NT2/D1 (cell line): ENCODE measurements at regions not wholly inside any gene's neighbourhood (a gene's known extent, or its start where the extent isn't known, plus 50 kb on each side); places are given as distances from the start of the nearest gene placed in this dataset.

Experiments used
- DNase-seq: peaks from one replicate; pipeline ENCODE4 v3.0.0-alpha.2; 2011; ENCODE audit warnings: low read depth, low spot score
- H3K27me3 ChIP-seq: 2 replicates; pipeline ENCODE4 v1.6.0; 2011; ENCODE audit warnings: mild to moderate bottlenecking; ENCODE audit not compliant: insufficient read length, insufficient read depth
- H3K36me3 ChIP-seq: 2 replicates; pipeline ENCODE4 v1.6.1; 2011; ENCODE audit warnings: mild to moderate bottlenecking, low read length, mixed read lengths; ENCODE audit not compliant: insufficient read depth, insufficient read length
- H3K4me1 ChIP-seq: 2 replicates; pipeline ENCODE4 v1.5.1; 2011; ENCODE audit not compliant: insufficient read depth, insufficient read length
- H3K4me3 ChIP-seq: 2 replicates; pipeline ENCODE4 v1.5.1; 2011; ENCODE audit warnings: low read depth; ENCODE audit not compliant: insufficient read length
- H3K9ac ChIP-seq: 2 replicates; pipeline ENCODE4 v1.6.0; 2011; ENCODE audit warnings: low read depth; ENCODE audit not compliant: insufficient read length
- H3K9me3 ChIP-seq: 2 replicates; pipeline ENCODE4 v1.5.1; 2011; ENCODE audit warnings: mild to moderate bottlenecking, low read length; ENCODE audit not compliant: insufficient read depth
- SUZ12 ChIP-seq: IDR thresholded peaks from 2 replicates; pipeline ENCODE4 v1.6.1; 2011; ENCODE audit not compliant: insufficient read length, insufficient read depth; ENCODE audit errors: extremely low read depth
- YY1 ChIP-seq: IDR thresholded peaks from 2 replicates; pipeline ENCODE4 v1.6.1; 2011; ENCODE audit not compliant: insufficient read length, insufficient read depth
- ZNF274 ChIP-seq: IDR thresholded peaks from 2 replicates; pipeline ENCODE4 v1.6.1; 2011; ENCODE audit warnings: mild to moderate bottlenecking, low read depth, low read length

GRCh38 chr2:147061269-147061668, 783.6 kb upstream of the ACVR2A start:
- no peak overlapping the region for H3K4me3 ChIP-seq
- H3K9ac ChIP-seq: no peak overlapping the region
- H3K27me3 ChIP-seq: no peaks in the 10 kb centered on the region
- H3K36me3 ChIP-seq: no peaks in the 10 kb centered on the region
- TF ChIP-seq YY1: no peak
- TF ChIP-seq SUZ12: no peak
- no peak for TF ChIP-seq ZNF274
- no peaks in the 10 kb centered on the region for H3K4me1 ChIP-seq
- H3K9me3 ChIP-seq: no peaks in the 10 kb centered on the region; the same call in 1 of the 2 replicates
- no peak for DNase-seq

- no peaks in the 10 kb centered on the region for H3K36me3 ChIP-seq
- H3K4me3 ChIP-seq: no peak overlapping the region
- H3K9me3 ChIP-seq: no peaks in the 10 kb centered on the region
- no peaks in the 10 kb centered on the region for H3K4me1 ChIP-seq
- no peak for DNase-seq
- no peaks in the 10 kb centered on the region for H3K27me3 ChIP-seq
- no peak overlapping the region for H3K9ac ChIP-seq
- TF ChIP-seq ZNF274: no peak
- no peak for TF ChIP-seq YY1
- TF ChIP-seq SUZ12: no peak
Observed at GRCh38 chr2:147057892-147058490, 786.8 kb upstream of the ACVR2A start.

- H3K9ac ChIP-seq: no peak overlapping the region
- H3K36me3 ChIP-seq: no peaks in the 10 kb centered on the region
- DNase-seq: no peak
- no peaks in the 10 kb centered on the region for H3K27me3 ChIP-seq
- TF ChIP-seq ZNF274 (no peak), YY1 (no peak), SUZ12 (no peak)
- H3K9me3 ChIP-seq: no peaks in the 10 kb centered on the region
- no peak overlapping the region for H3K4me3 ChIP-seq
- H3K4me1 ChIP-seq: no peaks in the 10 kb centered on the region
Observed at GRCh38 chr2:147051814-147052213, 793.0 kb upstream of the ACVR2A start.

DNA sequence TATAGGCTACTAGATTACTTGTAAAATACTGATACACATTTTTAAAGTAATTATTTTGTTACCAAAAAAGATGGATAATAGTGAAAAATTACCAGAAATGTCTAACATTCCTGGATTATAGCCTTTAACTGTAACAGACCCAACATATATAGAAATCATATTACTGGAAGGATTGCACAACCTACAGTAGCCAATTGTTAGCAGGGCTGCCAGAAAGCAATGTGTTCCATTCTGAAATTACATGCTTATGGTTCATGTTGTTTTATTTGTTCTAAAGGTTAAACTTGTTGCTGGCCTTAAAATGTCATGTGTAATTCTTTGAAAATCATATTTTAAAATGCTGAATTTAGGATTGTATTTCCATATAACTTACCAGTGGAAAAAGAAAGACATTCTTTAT, 793.6 kb upstream of the ACVR2A start:
- H3K4me3 ChIP-seq: no peak overlapping the region
- DNase-seq: no peak
- H3K36me3 ChIP-seq: no peaks in the 10 kb centered on the region
- TF ChIP-seq ZNF274 (no peak), SUZ12 (no peak), YY1 (no peak)
- no peak overlapping the region for H3K9ac ChIP-seq
- H3K27me3 ChIP-seq: no peaks in the 10 kb centered on the region
- no peaks in the 10 kb centered on the region for H3K4me1 ChIP-seq
- no peaks in the 10 kb centered on the region for H3K9me3 ChIP-seq

DNA sequence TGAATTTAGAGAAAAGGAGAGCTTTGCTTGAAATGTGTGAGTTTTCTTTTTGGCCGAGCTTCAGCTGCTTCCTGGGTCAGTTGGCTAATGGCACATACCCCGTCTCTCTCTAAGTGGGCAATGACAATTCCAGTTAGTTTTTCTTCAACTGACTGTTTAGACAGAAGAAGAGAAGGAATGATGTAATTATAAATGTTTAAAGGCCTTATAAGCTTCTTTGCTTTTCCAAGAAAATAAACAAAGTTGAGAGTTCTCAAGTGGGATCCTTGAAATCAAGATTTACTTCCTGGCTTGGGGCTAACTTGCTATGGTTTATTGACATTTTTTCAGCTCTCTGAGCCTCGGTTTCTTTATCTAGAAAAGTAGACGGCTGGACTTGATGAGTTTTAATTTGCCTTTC, 794.9 kb upstream of the ACVR2A start:
- no peaks in the 10 kb centered on the region for H3K4me1 ChIP-seq
- H3K9me3 ChIP-seq: no peaks in the 10 kb centered on the region
- TF ChIP-seq YY1 (no peak), ZNF274 (no peak), SUZ12 (no peak)
- no peaks in the 10 kb centered on the region for H3K36me3 ChIP-seq
- no peaks in the 10 kb centered on the region for H3K27me3 ChIP-seq
- no peak overlapping the region for H3K9ac ChIP-seq
- DNase-seq: no peak
- no peak overlapping the region for H3K4me3 ChIP-seq

GRCh38 chr2:147046473-147046872, 798.4 kb upstream of the ACVR2A start:
- Histone ChIP-seq H3K4me3 (no peak overlapping the region), H3K9ac (no peak overlapping the region), H3K4me1 (no peaks in the 10 kb centered on the region), H3K27me3 (no peaks in the 10 kb centered on the region), H3K36me3 (no peaks in the 10 kb centered on the region), H3K9me3 (no peaks in the 10 kb centered on the region)
- TF ChIP-seq YY1 (no peak), SUZ12 (no peak), ZNF274 (no peak)
- no peak for DNase-seq

GRCh38 chr2:147045113-147045512, 799.7 kb upstream of the ACVR2A start:
- H3K9ac ChIP-seq: no peak overlapping the region
- no peak overlapping the region for H3K4me3 ChIP-seq
- H3K27me3 ChIP-seq: no peaks in the 10 kb centered on the region
- H3K36me3 ChIP-seq: no peaks in the 10 kb centered on the region
- DNase-seq: peak; percentile 61
- H3K9me3 ChIP-seq: no peaks in the 10 kb centered on the region
- TF ChIP-seq ZNF274 (no peak), SUZ12 (no peak), YY1 (no peak)
- H3K4me1 ChIP-seq: no peaks in the 10 kb centered on the region

DNA sequence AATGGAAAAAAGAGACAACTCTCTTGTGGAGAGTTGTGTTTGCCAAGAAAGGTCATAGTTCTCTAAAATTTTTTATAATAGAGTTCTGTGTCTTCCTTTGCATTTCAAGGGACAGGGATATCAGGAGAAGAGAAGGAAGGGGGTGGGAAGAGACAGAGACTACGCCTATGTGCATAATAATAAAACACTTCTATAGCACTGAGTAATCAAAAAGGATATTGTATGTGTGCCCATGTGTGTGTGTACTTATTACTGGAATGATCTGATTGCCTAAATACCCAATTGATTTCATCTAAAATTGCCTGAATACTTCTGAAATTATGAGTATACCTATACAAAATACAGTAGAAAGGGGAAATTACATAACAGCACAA, 803.7 kb upstream of the ACVR2A start:
- DNase-seq: no peak
- no peak overlapping the region for H3K4me3 ChIP-seq
- H3K4me1 ChIP-seq: no peaks in the 10 kb centered on the region
- TF ChIP-seq YY1 (no peak), SUZ12 (no peak), ZNF274 (no peak)
- no peak overlapping the region for H3K9ac ChIP-seq
- H3K27me3 ChIP-seq: no peaks in the 10 kb centered on the region
- no peaks in the 10 kb centered on the region for H3K36me3 ChIP-seq
- H3K9me3 ChIP-seq: no peaks in the 10 kb centered on the region
